Femur (tissue), 1 donor: ENCODE measurements at regions not wholly inside any gene's neighbourhood (a gene's known extent, or its start where the extent isn't known, plus 50 kb on each side); places are given as distances from the start of the nearest gene placed in this dataset.

ENCODE experiments used
- DNase-seq: peaks from one replicate; pipeline ENCODE4 v3.0.0-alpha.2; 2017

- DNase-seq: no peak
Observed at GRCh38 chr10:128629111-128630096, 503.2 kb upstream of the MKI67 start.

GRCh38 chr10:128630787-128631252, 504.6 kb upstream of the MKI67 start:
- no peak for DNase-seq

- no peak for DNase-seq
Observed at GRCh38 chr10:128631801-128632241, 505.6 kb upstream of the MKI67 start.

DNA sequence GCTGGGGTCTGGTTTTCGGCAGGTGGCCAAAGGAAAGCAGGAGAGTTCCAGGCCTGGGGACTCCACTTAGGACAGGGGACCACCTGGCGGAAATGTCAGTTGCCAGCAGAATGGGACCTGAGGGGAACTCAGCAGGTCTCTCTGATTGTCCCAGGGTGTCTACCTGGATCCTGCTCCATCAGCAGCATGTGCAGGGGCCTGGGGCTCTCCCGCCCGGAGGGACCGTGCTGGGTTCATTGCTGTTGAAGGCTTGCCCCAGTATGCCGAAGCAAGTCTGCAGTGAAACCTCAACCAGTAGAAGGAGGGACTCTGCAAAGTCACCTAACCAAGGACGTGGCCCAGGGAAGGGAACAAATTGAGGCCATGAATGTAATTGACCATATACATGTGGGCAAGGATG, 506.5 kb upstream of the MKI67 start:
- DNase-seq: no peak

- no peak for DNase-seq
Observed at GRCh38 chr10:128633864-128634540, 507.8 kb upstream of the MKI67 start.

DNA sequence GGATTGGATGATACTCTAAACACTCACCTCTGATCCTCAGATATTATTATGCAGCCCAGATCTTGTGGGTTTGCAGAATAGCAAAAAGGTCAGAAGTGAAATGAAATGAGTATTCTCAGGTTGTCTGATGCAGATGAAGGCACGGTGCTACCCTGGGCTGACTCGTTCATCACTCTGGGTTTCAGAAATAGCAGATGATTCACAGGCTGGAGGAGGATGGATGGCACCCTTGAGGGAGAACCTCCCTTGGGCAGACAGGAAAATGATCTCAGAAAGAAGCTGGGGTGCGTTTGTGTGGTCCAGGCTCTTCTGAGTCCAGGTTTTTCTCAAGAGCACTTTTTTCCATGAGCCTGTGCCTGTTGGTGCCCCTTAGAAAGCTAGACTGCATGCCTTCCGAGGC, 515.8 kb upstream of the MKI67 start:
- DNase-seq: no peak

GRCh38 chr10:128642502-128642901, 516.3 kb upstream of the MKI67 start:
- no peak for DNase-seq

DNA sequence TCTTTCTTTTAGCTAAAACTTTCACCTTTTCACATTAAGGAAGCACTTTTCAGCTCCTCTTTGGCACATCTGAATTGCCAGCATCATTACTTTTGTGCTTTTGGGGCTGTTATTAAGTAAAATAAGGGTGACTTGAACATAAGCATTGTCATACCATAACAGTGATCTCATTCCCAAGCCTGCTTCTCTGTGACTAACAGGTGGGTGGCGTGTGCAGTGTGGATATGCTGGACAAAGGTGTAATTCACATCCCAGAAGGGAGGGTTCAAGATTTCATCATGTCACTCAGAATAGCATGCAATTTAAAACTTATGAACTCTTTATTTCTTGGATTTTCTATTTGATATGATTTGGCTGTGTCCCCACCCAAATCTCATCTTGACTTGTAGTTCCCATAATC, 517.4 kb upstream of the MKI67 start:
- no peak for DNase-seq

DNA sequence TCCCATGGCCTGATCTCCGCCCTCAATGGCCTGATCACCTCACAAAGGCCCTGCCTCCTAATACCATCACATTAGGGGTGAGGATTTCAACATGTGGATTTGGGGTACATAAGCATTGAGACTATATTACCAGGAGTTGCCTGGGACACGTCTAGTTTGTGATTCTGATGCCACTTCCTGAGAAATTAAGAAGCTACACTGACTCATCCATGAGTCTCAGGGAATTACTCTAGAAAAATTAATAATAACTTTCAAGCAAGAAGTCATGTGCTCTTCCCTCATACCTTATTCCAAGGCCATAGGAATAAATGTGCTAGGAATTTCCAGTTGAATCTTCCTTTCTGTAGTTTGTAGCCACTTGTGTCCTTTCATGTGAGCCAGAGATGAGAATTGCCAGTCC, 519.3 kb upstream of the MKI67 start:
- DNase-seq: no peak

DNA sequence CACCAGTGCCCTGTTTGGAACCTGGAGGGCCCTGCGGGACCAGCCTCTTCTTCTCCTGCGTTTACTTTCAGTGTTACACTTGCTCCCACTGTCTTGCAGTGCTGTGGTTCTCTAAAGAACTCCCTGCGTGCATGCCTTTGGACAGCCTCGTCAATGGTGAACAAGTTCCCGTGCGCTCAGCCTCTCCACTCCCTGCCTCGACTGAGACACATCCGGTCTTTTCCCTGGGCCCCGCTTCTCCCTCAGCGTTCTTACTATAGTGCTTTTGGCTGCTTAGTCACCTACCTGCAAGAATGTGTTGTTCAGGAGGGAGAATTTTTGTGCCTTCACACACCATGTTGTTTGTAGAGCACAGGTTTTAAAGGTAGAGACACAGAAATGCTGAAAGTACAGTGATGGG, 520.7 kb upstream of the MKI67 start:
- DNase-seq: no peak

- DNase-seq: no peak
Observed at GRCh38 chr10:128657548-128657947, 531.3 kb upstream of the MKI67 start.

- DNase-seq: no peak
Observed at GRCh38 chr10:128660726-128661125, 534.5 kb upstream of the MKI67 start.

GRCh38 chr10:128661404-128662197, 535.4 kb upstream of the MKI67 start:
- DNase-seq: no peak

- no peak for DNase-seq
Observed at GRCh38 chr10:128662520-128662919, 536.3 kb upstream of the MKI67 start.

GRCh38 chr10:128664729-128665128, 538.5 kb upstream of the MKI67 start:
- DNase-seq: no peak

- no peak for DNase-seq
Observed at GRCh38 chr10:128675405-128675804, 549.2 kb upstream of the MKI67 start.

GRCh38 chr10:128680116-128680515, 553.9 kb upstream of the MKI67 start:
- no peak for DNase-seq

GRCh38 chr10:128684215-128684614, 558.0 kb upstream of the MKI67 start:
- no peak for DNase-seq

- DNase-seq: no peak
Observed at GRCh38 chr10:128686630-128687278, 560.5 kb upstream of the MKI67 start.

GRCh38 chr10:128687408-128687807, 561.2 kb upstream of the MKI67 start:
- no peak for DNase-seq

DNA sequence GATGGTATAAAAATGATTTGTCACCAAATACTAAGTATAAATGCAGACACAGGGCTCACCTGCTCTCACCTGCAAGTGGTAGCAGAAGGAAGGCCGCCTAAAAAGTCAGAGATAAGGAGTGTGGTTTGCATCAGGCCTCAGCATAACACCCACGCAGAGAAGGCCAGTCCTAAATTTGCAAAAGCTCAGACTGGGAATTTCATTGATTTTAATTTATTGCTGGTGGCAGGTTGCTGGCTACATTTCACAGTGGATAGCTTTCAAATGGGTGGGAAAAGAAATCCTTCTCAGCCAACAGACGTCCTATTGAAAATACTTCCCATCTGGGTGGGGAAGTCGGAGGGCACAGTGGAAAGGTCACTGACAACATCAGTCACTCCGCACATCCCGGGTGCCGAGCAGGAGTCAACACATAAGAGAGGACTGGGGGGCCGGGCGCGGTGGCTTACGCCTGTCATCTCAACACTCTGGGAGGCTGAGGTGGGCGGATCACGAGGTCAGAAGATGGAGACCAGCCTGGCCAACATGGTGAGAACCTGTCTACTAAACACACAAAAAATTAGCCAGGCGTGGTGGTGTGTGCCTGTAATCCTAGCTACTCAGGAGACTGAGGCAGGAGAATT, 561.8 kb upstream of the MKI67 start:
- DNase-seq: no peak

- no peak for DNase-seq
Observed at GRCh38 chr10:128689667-128690066, 563.4 kb upstream of the MKI67 start.
